NB4 (cell line): ENCODE measurements at regions not wholly inside any gene's neighbourhood (a gene's known extent, or its start where the extent isn't known, plus 50 kb on each side); places are given as distances from the start of the nearest gene placed in this dataset.

Source experiments
- CTCF ChIP-seq: IDR thresholded peaks from one replicate; pipeline ENCODE4 v1.5.1; 2012; ENCODE audit warnings: low read depth, low read length
- MAX ChIP-seq: IDR thresholded peaks from 2 replicates; pipeline ENCODE4 v1.6.1; 2011; ENCODE audit warnings: low read depth, low read length
- POLR2A ChIP-seq: IDR thresholded peaks from 2 replicates; pipeline ENCODE4 v1.6.1; 2011; ENCODE audit warnings: mild to moderate bottlenecking; ENCODE audit not compliant: insufficient read length; ENCODE audit errors: extremely low read depth

GRCh38 chr19:29378543-29379080 lies 147.2 kb upstream of the VSTM2B start:
- TF ChIP-seq CTCF, result no peak
- TF ChIP-seq POLR2A, result no peak
- no peak for TF ChIP-seq MAX
